ENCODE measurements at regions not wholly inside any gene's neighbourhood (a gene's known extent, or its start where the extent isn't known, plus 50 kb on each side); places are given as distances from the start of the nearest gene placed in this dataset.

DNA sequence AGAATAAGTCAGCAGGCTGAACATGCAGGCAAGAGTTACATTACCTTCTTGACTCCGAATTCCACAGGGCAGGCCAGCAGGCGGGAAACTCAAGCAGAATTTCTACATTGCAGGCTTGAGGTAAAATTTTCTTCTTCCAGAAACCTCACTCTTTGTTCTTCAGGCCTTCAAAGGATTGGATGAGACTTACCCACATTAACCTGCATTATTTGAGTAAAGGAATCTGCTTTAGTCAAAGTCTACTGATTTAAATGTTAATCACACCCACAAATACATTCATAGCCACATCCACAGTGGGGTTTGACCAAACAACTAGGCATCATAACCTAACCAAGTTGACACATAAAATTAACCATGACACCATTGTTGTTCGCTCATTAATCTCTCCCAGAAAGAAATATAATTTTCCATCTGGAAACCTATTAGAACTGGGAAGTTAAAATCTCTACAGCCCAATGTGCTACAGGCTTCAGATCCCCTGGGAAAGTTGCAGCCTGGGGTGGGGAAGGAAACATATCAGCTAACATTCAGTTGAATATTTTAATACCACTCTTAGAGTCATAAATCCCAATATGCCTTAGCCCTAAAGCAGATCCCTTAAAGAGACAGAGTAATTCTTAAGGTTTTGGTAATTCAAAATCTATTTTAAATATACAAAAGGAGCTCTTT, 468.2 kb upstream of the TNP1 start:
- no peak overlapping the region for H3K4me3 ChIP-seq (ENCODE audit: control insufficient read depth, low read depth, low read length)
- TF ChIP-seq, protein P1, sequence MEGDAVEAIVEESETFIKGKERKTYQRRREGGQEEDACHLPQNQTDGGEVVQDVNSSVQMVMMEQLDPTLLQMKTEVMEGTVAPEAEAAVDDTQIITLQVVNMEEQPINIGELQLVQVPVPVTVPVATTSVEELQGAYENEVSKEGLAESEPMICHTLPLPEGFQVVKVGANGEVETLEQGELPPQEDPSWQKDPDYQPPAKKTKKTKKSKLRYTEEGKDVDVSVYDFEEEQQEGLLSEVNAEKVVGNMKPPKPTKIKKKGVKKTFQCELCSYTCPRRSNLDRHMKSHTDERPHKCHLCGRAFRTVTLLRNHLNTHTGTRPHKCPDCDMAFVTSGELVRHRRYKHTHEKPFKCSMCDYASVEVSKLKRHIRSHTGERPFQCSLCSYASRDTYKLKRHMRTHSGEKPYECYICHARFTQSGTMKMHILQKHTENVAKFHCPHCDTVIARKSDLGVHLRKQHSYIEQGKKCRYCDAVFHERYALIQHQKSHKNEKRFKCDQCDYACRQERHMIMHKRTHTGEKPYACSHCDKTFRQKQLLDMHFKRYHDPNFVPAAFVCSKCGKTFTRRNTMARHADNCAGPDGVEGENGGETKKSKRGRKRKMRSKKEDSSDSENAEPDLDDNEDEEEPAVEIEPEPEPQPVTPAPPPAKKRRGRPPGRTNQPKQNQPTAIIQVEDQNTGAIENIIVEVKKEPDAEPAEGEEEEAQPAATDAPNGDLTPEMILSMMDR (IDR thresholded peaks at IDR 0.05; ENCODE audit: control insufficient read depth, insufficient read depth, low read depth, low read length, missing control alignments): no peak
- no peak for DNase-seq (ENCODE audit: low read depth)

DNA sequence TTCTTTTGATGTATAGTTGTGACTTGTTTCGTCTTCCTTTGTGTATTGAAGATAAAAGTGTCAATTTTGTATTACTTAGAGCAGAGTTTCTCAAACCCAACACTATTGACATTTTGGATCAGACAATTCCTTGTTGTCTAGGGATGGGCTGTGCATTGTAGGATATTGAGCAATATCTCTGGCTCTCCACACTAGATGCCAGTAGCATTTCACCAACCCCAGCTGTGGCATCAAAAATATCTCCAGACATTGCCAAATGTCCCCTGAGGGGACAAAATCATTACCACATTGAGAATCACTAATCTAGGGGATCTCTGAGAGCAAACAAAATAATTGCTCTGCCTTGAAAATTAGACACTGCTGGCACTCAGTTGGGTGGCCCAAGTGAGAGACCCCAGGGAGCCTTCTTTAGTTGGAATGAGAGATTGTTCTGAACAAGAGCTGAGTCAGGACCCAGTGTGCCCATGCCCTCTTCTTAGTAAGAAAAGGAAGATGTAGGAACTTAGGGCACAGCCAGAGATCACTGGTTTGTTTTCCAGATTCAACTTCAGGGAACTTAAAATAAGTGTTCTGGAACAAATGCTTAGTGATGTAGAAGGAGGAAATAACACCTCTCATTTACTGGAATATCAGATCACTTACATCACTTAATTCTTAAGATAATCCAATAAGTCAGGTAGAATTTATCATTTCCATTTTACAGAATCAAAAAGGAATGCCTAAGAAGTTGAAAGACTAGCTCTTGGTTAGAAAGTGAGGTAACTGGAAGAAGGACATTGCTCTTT, 466.6 kb upstream of the TNP1 start:
- H3K4me3 ChIP-seq (ENCODE audit: control insufficient read depth, low read depth, low read length): no peak overlapping the region
- TF ChIP-seq, protein P1 (IDR thresholded peaks at IDR 0.05; ENCODE audit: control insufficient read depth, insufficient read depth, low read depth, low read length, missing control alignments): no peak
- no peak for DNase-seq (ENCODE audit: low read depth)

DNA sequence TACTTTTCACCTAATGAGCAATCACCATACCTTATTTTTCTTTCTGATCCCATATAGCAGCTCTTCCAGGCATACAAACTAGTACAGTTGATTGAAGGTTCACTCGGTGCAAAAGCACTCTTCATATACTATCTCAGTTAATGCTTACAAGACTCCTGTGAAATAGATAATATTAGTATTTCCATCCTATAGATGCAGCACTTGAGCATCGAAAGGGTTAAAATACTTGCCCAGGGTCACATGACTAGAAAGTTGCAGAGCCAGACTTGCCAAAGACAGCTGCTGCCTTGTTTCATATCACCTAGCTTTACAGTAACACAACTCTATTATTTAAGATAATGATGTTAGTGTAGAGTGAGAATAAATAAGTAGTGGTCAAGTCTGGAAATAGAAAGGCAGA, 466.0 kb upstream of the TNP1 start:
- TF ChIP-seq, protein P1 (IDR thresholded peaks at IDR 0.05; ENCODE audit: control insufficient read depth, insufficient read depth, low read depth, low read length, missing control alignments): no peak
- H3K4me3 ChIP-seq (ENCODE audit: control insufficient read depth, low read depth, low read length): no peak overlapping the region
- no peak for DNase-seq (ENCODE audit: low read depth)

DNA sequence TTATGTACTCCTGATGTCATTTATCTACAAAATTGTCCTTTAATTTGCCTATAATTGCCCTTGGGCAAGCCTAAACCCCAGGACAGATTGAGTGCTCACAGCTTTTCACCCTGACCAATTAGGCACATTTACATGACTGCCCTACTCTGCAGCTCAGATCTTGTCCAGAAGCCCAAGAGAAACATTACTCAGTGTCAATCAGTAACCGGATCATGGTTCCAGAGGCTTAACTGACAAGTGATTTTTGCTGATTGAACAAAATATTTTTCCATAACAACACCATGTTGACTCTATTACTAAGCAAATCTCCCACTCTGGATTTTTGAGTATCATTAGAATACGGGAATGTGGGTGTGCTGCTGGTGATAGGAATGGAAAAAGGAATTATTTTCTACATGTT, 465.4 kb upstream of the TNP1 start:
- DNase-seq (ENCODE audit: low read depth): no peak
- H3K4me3 ChIP-seq (ENCODE audit: control insufficient read depth, low read depth, low read length): no peak overlapping the region
- TF ChIP-seq, protein P1 (IDR thresholded peaks at IDR 0.05; ENCODE audit: control insufficient read depth, insufficient read depth, low read depth, low read length, missing control alignments): no peak

DNA sequence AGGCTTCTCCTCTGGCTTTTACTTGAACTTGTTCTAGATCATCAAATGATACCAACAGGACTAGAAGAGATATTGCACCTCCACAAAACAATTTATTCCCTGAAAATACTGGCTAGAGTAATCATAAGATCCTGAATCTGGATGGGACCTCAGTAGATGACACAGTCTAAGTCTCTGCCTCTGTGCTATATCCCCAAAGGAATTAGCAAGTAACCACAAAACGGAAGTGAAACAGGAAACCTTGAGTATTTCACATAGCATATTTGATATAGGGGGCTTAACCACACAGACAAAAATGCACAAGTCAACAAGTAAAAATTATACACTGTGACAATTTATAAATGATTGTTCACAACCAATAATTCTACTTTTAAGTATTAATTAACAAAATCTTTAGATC, 456.9 kb upstream of the TNP1 start:
- H3K4me3 ChIP-seq (ENCODE audit: control insufficient read depth, low read depth, low read length): no peak overlapping the region
- TF ChIP-seq, protein P1 (IDR thresholded peaks at IDR 0.05; ENCODE audit: control insufficient read depth, insufficient read depth, low read depth, low read length, missing control alignments): no peak
- peak; percentile 4 for DNase-seq (ENCODE audit: low read depth)

DNA sequence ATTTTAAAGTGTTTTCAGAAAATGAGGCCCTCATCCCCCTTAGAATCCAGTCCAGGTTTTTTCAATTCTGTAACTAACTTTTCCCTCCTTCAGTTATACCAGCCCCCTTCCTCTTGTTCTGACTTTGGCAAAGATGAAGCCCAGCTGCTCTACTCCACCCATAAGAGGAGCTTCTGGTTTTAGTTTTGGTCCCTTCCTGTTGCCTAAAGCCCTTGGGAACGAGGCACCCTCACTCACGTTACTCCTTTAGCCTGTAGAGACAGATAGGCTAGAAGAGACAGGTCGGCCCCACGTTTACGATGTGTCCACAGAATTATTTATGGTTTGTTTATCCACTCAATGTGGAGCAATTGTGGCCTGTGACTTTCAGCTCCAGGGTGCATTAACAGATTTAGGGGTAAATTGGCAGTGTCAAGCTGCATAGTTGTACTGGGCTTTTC, 454.2 kb upstream of the TNP1 start:
- DNase-seq (ENCODE audit: low read depth): no peak
- no peak overlapping the region for H3K4me3 ChIP-seq (ENCODE audit: control insufficient read depth, low read depth, low read length)
- TF ChIP-seq, protein P1 (IDR thresholded peaks at IDR 0.05; ENCODE audit: control insufficient read depth, insufficient read depth, low read depth, low read length, missing control alignments): no peak
